ENCODE measurements at regions not wholly inside any gene's neighbourhood (a gene's known extent, or its start where the extent isn't known, plus 50 kb on each side); places are given as distances from the start of the nearest gene placed in this dataset.

GRCh38 chr2:152825834-152826233 lies 107.4 kb downstream of the ARL6IP6 start:
- TF ChIP-seq CTCF (IDR thresholded peaks at IDR 0.05) = no peak
- DNase-seq = no peak
- intact Hi-C loops (cut with DNase I, micrococcal nuclease) = no loop called here
- Histone ChIP-seq H3K4me1 (ENCODE audit: low read depth) (no peaks in the 10 kb centered on the region), H3K36me3 (ENCODE audit: low read depth) (no peaks in the 10 kb centered on the region), H3K4me3 (no peak overlapping the region), H3K9me3 (no peaks in the 10 kb centered on the region)
- no peak for ATAC-seq

GRCh38 chr2:152823905-152824304 lies 105.5 kb downstream of the ARL6IP6 start:
- Histone ChIP-seq H3K9me3 (no peaks in the 10 kb centered on the region), H3K36me3 (ENCODE audit: low read depth) (no peaks in the 10 kb centered on the region), H3K4me3 (no peak overlapping the region), H3K4me1 (ENCODE audit: low read depth) (no peaks in the 10 kb centered on the region)
- intact Hi-C loops (cut with DNase I, micrococcal nuclease) = no loop called here
- ATAC-seq (no peak), DNase-seq (no peak)
- TF ChIP-seq CTCF (IDR thresholded peaks at IDR 0.05) = no peak

- TF ChIP-seq CTCF (IDR thresholded peaks at IDR 0.05) = no peak
- no peak for DNase-seq
- no peak overlapping the region for H3K4me3 ChIP-seq
- no peak for ATAC-seq
- no peaks in the 10 kb centered on the region for H3K36me3 ChIP-seq (ENCODE audit: low read depth)
- no peaks in the 10 kb centered on the region for H3K9me3 ChIP-seq
- no peaks in the 10 kb centered on the region for H3K4me1 ChIP-seq (ENCODE audit: low read depth)
- intact Hi-C loops (cut with DNase I, micrococcal nuclease) = no loop called here
These were observed 104.3 kb downstream of the ARL6IP6 start for GRCh38 chr2:152822676-152823075.

- H3K4me3 ChIP-seq = no peak overlapping the region
- intact Hi-C loops (cut with DNase I, micrococcal nuclease) = no loop called here
- DNase-seq (no peak), ATAC-seq (no peak)
- no peaks in the 10 kb centered on the region for H3K4me1 ChIP-seq (ENCODE audit: low read depth)
- no peaks in the 10 kb centered on the region for H3K9me3 ChIP-seq
- no peak for TF ChIP-seq CTCF (IDR thresholded peaks at IDR 0.05)
- no peaks in the 10 kb centered on the region for H3K36me3 ChIP-seq (ENCODE audit: low read depth)
These were observed 101.6 kb downstream of the ARL6IP6 start for GRCh38 chr2:152820048-152820447.

- H3K36me3 ChIP-seq (ENCODE audit: low read depth) = no peaks in the 10 kb centered on the region
- no peak overlapping the region for H3K4me3 ChIP-seq
- intact Hi-C loops (cut with DNase I, micrococcal nuclease) = no loop called here
- DNase-seq = no peak
- peaks cover 12% of the 10 kb centered on the region for H3K9me3 ChIP-seq
- H3K4me1 ChIP-seq (ENCODE audit: low read depth) = no peaks in the 10 kb centered on the region
- TF ChIP-seq CTCF (IDR thresholded peaks at IDR 0.05) = no peak
- ATAC-seq = no peak
These were observed 97.3 kb downstream of the ARL6IP6 start for GRCh38 chr2:152815634-152816257.

All from mucosa of descending colon (tissue), 3 donors.